A549 (cell line): ENCODE measurements at regions not wholly inside any gene's neighbourhood (a gene's known extent, or its start where the extent isn't known, plus 50 kb on each side); places are given as distances from the start of the nearest gene placed in this dataset.

Experiments
- ATAC-seq, 2 experiments: fragments of 200-7000 bp in 1 of 2; fragments of >200 bp in 1 of 2; cut with Nextera tagmentation in 1 of 2; cut with Tn5 transposase in 1 of 2; 3 replicates each; pipeline versions ENCODE4 v1.8.0 to v1.9.1; 2018 to 2020; ENCODE audit warnings: mild to moderate bottlenecking in 1 of 2, moderate library complexity in 1 of 2
- CTCF ChIA-PET: fragments of 300-600 bp; sonication (Branson Sonifier 250); formaldehyde crosslinking; extraction: SDS; loops from one replicate; lab custom pipeline; 2021; ENCODE audit warnings: antibody characterized with exemption, inconsistent platforms; lab: Yijun Ruan, JAX
- POLR2A ChIA-PET: fragments of 350-600 bp; formaldehyde crosslinking; extraction: SDS; loops from one replicate; lab custom pipeline; 2021; ENCODE audit warnings: antibody characterized with exemption, inconsistent platforms; lab: Yijun Ruan, JAX
- DNase-seq, 2 experiments: peaks; one replicate each; pipeline versions ENCODE4 v3.0.0 to v3.0.0-alpha.2; 2011 to 2016; ENCODE audit warnings: low read depth in 1 of 2, low spot score in 1 of 2
- FAIRE-seq: peaks from 2 replicates; lab custom pipeline; 2011; peaks lifted over from hg19 to GRCh38; lab: Jason Lieb, UNC
- H3K27ac ChIP-seq, 2 experiments: fragments of >200 bp; sonication (Bioruptor Twin); formaldehyde crosslinking; 3 replicates each; pipeline ENCODE4 v1.5.1; 2016 to 2017
- H3K4me1 ChIP-seq: fragments of >200 bp; sonication (Bioruptor Twin); formaldehyde crosslinking; 3 replicates; pipeline ENCODE4 v1.6.1; 2016
- H3K4me2 ChIP-seq: fragments of >200 bp; sonication (Bioruptor Twin); formaldehyde crosslinking; 3 replicates; pipeline ENCODE4 v1.6.1; 2016
- H3K4me3 ChIP-seq: fragments of >200 bp; sonication (Bioruptor Twin); formaldehyde crosslinking; 3 replicates; pipeline ENCODE4 v1.5.1; 2016
- H3K9me3 ChIP-seq: fragments of >200 bp; sonication (Bioruptor Twin); formaldehyde crosslinking; 3 replicates; pipeline ENCODE4 v1.6.1; 2016
- BCL3 ChIP-seq: fragments of >200 bp; sonication (Bioruptor Twin); formaldehyde crosslinking; IDR thresholded peaks from 3 replicates; pipeline ENCODE4 v1.6.1; 2016
- BHLHE40 ChIP-seq: IDR thresholded peaks from 2 replicates; pipeline ENCODE4 v1.6.1; 2012; ENCODE audit warnings: low read depth, low read length, inconsistent platforms
- CBX8 ChIP-seq: fragments of 200-600 bp; sonication (generic); IDR thresholded peaks from 2 replicates; pipeline ENCODE4 v1.6.1; 2016
- CHD2 ChIP-seq: fragments of 150-350 bp; IDR thresholded peaks from 2 replicates; pipeline ENCODE4 v1.6.1; 2014; ENCODE audit warnings: low read length; ENCODE audit not compliant: partially characterized antibody
- CHD4 ChIP-seq: fragments of 200-600 bp; sonication (generic); IDR thresholded peaks from 2 replicates; pipeline ENCODE4 v1.6.1; 2016; ENCODE audit warnings: antibody characterized with exemption, mild to moderate bottlenecking, borderline replicate concordance
- EHF ChIP-seq: fragments of 250-450 bp; sonication (Bioruptor Pico); IDR thresholded peaks from 2 replicates; pipeline ENCODE4 v1.5.0; 2020; ENCODE audit warnings: mild to moderate bottlenecking
- EHMT2 ChIP-seq: fragments of 200-600 bp; sonication (generic); IDR thresholded peaks from 2 replicates; pipeline ENCODE4 v1.6.1; 2016; ENCODE audit warnings: antibody characterized with exemption, low read depth, mild to moderate bottlenecking, moderate library complexity
- FOSB ChIP-seq: fragments of 250-450 bp; sonication (Bioruptor Pico); IDR thresholded peaks from 2 replicates; pipeline ENCODE4 v1.5.0; 2020; ENCODE audit warnings: mild to moderate bottlenecking, moderate library complexity
- FOSL2 ChIP-seq, 2 experiments: fragments of 450-650 bp in 1 of 2; fragments of >200 bp in 1 of 2; sonication (Bioruptor Twin) in 1 of 2; formaldehyde crosslinking; IDR thresholded peaks; 2 replicates each; pipeline versions ENCODE4 v1.5.0 to v1.6.1; 2016 to 2020; ENCODE audit warnings: mild to moderate bottlenecking in 1 of 2, moderate library complexity in 1 of 2
- FOXS1 ChIP-seq: fragments of 250-450 bp; sonication (Bioruptor Pico); IDR thresholded peaks from 2 replicates; pipeline ENCODE4 v1.5.0; 2020; ENCODE audit warnings: mild to moderate bottlenecking, moderate library complexity
- GATA3 ChIP-seq: IDR thresholded peaks from 2 replicates; pipeline ENCODE4 v1.6.1; 2012; ENCODE audit warnings: borderline replicate concordance
- HDAC2 ChIP-seq: fragments of 200-600 bp; sonication (generic); IDR thresholded peaks from 2 replicates; pipeline ENCODE4 v1.6.1; 2016
- HOXA7 ChIP-seq: fragments of 250-450 bp; sonication (Bioruptor Pico); IDR thresholded peaks from 2 replicates; pipeline ENCODE4 v1.5.0; 2020; ENCODE audit warnings: mild to moderate bottlenecking, moderate library complexity
- HOXB13 ChIP-seq: fragments of 250-450 bp; sonication (Bioruptor Pico); IDR thresholded peaks from 2 replicates; pipeline ENCODE4 v1.5.0; 2020; ENCODE audit warnings: low read depth, mild to moderate bottlenecking, moderate library complexity
- HOXB5 ChIP-seq: fragments of 250-450 bp; sonication (Bioruptor Pico); IDR thresholded peaks from 2 replicates; pipeline ENCODE4 v1.5.0; 2020; ENCODE audit warnings: mild to moderate bottlenecking, moderate library complexity
- JUNB ChIP-seq: fragments of >200 bp; sonication (Bioruptor Twin); formaldehyde crosslinking; IDR thresholded peaks from 2 replicates; pipeline ENCODE4 v1.6.1; 2016
- KDM1A ChIP-seq: fragments of 200-600 bp; sonication (generic); IDR thresholded peaks from 2 replicates; pipeline ENCODE4 v1.6.1; 2016; ENCODE audit warnings: low read depth, mild to moderate bottlenecking
- KDM5A ChIP-seq: fragments of 200-600 bp; sonication (generic); IDR thresholded peaks from 2 replicates; pipeline ENCODE4 v1.6.1; 2016; ENCODE audit warnings: antibody characterized with exemption, mild to moderate bottlenecking
- MAFK ChIP-seq: fragments of 450-650 bp; IDR thresholded peaks from 2 replicates; pipeline ENCODE4 v1.6.1; 2014; ENCODE audit not compliant: partially characterized antibody
- MAX ChIP-seq: IDR thresholded peaks from 2 replicates; pipeline ENCODE4 v1.6.1; 2012
- MAZ ChIP-seq: fragments of 150-350 bp; IDR thresholded peaks from 2 replicates; pipeline ENCODE4 v1.6.1; 2014; ENCODE audit warnings: antibody characterized with exemption, low read depth, low read length, borderline replicate concordance
- MYC ChIP-seq: IDR thresholded peaks from 2 replicates; pipeline ENCODE4 v1.6.1; 2012; ENCODE audit warnings: mild to moderate bottlenecking, inconsistent platforms, low read length, improper control_type of control experiment, borderline replicate concordance
- NR3C1 ChIP-seq: fragments of >200 bp; sonication (Bioruptor Twin); formaldehyde crosslinking; IDR thresholded peaks from 3 replicates; pipeline ENCODE4 v1.6.1; 2017
- PHF8 ChIP-seq: fragments of 200-600 bp; sonication (generic); IDR thresholded peaks from 2 replicates; pipeline ENCODE4 v1.6.1; 2016; ENCODE audit warnings: low read depth, mild to moderate bottlenecking, antibody characterized with exemption, moderate library complexity, borderline replicate concordance
- POLR2A ChIP-seq: IDR thresholded peaks from 2 replicates; pipeline ENCODE4 v1.6.1; 2012; ENCODE audit warnings: mild to moderate bottlenecking, low read length
- POLR2AphosphoS2 ChIP-seq: conservative IDR thresholded peaks from 2 replicates; pipeline ENCODE4 v1.6.1; 2012; ENCODE audit warnings: low read length, improper control_type of control experiment, inconsistent platforms
- RARB ChIP-seq: fragments of 250-450 bp; sonication (Bioruptor Pico); IDR thresholded peaks from 2 replicates; pipeline ENCODE4 v1.8.0; 2021; ENCODE audit warnings: mild to moderate bottlenecking, moderate library complexity
- TFCP2L1 ChIP-seq: fragments of 250-450 bp; sonication (Bioruptor Pico); IDR thresholded peaks from 2 replicates; pipeline ENCODE4 v1.5.0; 2021; ENCODE audit warnings: mild to moderate bottlenecking
- TP53 ChIP-seq: fragments of 250-450 bp; sonication (Bioruptor Pico); IDR thresholded peaks from 2 replicates; pipeline ENCODE4 v1.5.0; 2021; ENCODE audit warnings: mild to moderate bottlenecking, moderate library complexity
- ZC3H11A ChIP-seq: fragments of 450-650 bp; IDR thresholded peaks from 2 replicates; pipeline ENCODE4 v1.6.1; 2014; ENCODE audit warnings: antibody characterized with exemption, mild to moderate bottlenecking
- ZFP36 ChIP-seq: fragments of 450-650 bp; IDR thresholded peaks from 2 replicates; pipeline ENCODE4 v1.6.1; 2014; ENCODE audit warnings: borderline replicate concordance; ENCODE audit not compliant: partially characterized antibody
- ZNF302 ChIP-seq: fragments of 250-450 bp; sonication (Bioruptor Pico); IDR thresholded peaks from 2 replicates; pipeline ENCODE4 v1.9.0; 2021; ENCODE audit warnings: inconsistent platforms, mild to moderate bottlenecking, moderate library complexity
- ZSCAN20 ChIP-seq: fragments of 250-450 bp; sonication (Bioruptor Pico); IDR thresholded peaks from 2 replicates; pipeline ENCODE4 v1.8.0; 2022; ENCODE audit warnings: mild to moderate bottlenecking, moderate library complexity
- WGBS: methylation state at CpG from one replicate; pipeline ENCODE4 v1.1.6; 2017; ENCODE audit errors: missing lambda C conversion rate; 5-methylcytosine and 5-hydroxymethylcytosine counted together
- TF ChIP-seq, protein P1 (sequence below): fragments of 450-650 bp; IDR thresholded peaks from 2 replicates; pipeline ENCODE4 v1.6.1; 2014; ENCODE audit warnings: antibody characterized with exemption

DNA sequence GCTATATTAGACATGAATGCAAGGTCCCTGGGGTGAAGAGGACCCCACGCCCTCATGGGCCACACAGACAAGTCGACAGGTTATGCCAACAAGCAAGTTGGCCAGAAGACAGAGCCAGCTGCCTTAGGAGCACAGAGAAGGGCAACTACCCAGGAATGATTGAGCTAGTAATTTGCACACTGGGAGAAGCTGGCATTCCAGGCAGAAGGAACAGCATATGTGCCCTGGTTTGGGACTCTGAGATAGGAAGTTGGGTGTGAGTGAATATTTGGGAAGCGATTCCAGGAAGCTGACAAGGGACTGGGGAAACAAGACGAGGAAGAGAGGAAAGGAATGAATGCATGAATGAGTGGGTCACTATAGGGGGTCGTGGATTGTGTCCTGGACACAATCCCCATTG is 203.7 kb upstream of the CDH5 start:
- TF ChIP-seq TFCP2L1 (CRISPR knock-in tag): no peak
- TF ChIP-seq HOXB13: no peak
- TF ChIP-seq BCL3: no peak
- TF ChIP-seq POLR2AphosphoS2: no peak
- TF ChIP-seq, protein P1, sequence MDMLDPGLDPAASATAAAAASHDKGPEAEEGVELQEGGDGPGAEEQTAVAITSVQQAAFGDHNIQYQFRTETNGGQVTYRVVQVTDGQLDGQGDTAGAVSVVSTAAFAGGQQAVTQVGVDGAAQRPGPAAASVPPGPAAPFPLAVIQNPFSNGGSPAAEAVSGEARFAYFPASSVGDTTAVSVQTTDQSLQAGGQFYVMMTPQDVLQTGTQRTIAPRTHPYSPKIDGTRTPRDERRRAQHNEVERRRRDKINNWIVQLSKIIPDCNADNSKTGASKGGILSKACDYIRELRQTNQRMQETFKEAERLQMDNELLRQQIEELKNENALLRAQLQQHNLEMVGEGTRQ: no peak
- no peak for TF ChIP-seq JUNB
- no peak for TF ChIP-seq RARB (CRISPR knock-in tag)
- TF ChIP-seq HOXA7 (CRISPR knock-in tag): no peak
- TF ChIP-seq FOSB: no peak
- TF ChIP-seq EHMT2: no peak
- no peak for TF ChIP-seq BHLHE40
- TF ChIP-seq CHD2: no peak
- no peak for TF ChIP-seq CHD4
- FAIRE-seq (no peak), ATAC-seq (no peak), DNase-seq (no peak)
- Histone ChIP-seq H3K4me2 (no peak overlapping the region), H3K4me1 (no peaks in the 10 kb centered on the region), H3K4me3 (no peak overlapping the region), H3K27ac (no peak overlapping the region), H3K9me3 (no peaks in the 10 kb centered on the region)
- CTCF ChIA-PET: interaction anchor here (0.7 kb wide), 1 partner anchor 151 kb away, joined by 3 read pairs; no protein-coding TSS in a partner anchor
- WGBS: 2% methylated on average over 5 of the region's 5 CpGs
- POLR2A ChIA-PET: no interaction called here

GRCh38 chr16:66161942-66162341 is 204.5 kb upstream of the CDH5 start:
- no peaks in the 10 kb centered on the region for H3K9me3 ChIP-seq
- POLR2A ChIA-PET: no interaction called here
- FAIRE-seq (no peak), ATAC-seq (no peak)
- TF ChIP-seq PHF8 (no peak), GATA3 (no peak), TFCP2L1 (CRISPR knock-in tag) (no peak), ZNF302 (CRISPR knock-in tag) (no peak), NR3C1 (no peak), ZFP36 (no peak), FOXS1 (CRISPR knock-in tag) (no peak), HOXB5 (no peak), ZC3H11A (no peak), HDAC2 (no peak), MAZ (no peak), BCL3 (no peak), HOXB13 (no peak), FOSB (no peak)
- TF ChIP-seq, all 56 proteins: peak for 0
- DNase-seq: peak in 1 of 2 experiments; percentile 20
- no peak overlapping the region for H3K4me2 ChIP-seq
- no peaks in the 10 kb centered on the region for H3K4me1 ChIP-seq
- no peak overlapping the region for H3K27ac ChIP-seq
- CTCF ChIA-PET: no interaction called here
- no peak overlapping the region for H3K4me3 ChIP-seq
- 37% methylated on average over 8 of the region's 8 CpGs for WGBS

GRCh38 chr16:66161269-66161668 is 205.2 kb upstream of the CDH5 start:
- Histone ChIP-seq H3K4me2 (no peak overlapping the region), H3K4me3 (no peak overlapping the region), H3K4me1 (no peaks in the 10 kb centered on the region), H3K27ac (no peak overlapping the region), H3K9me3 (no peaks in the 10 kb centered on the region)
- DNase-seq (no peak), ATAC-seq (no peak), FAIRE-seq (no peak)
- 7% methylated on average over 3 of the region's 3 CpGs for WGBS
- ChIA-PET POLR2A (no interaction called here), CTCF (no interaction called here)
- no peak for TF ChIP-seq EHF
- TF ChIP-seq POLR2AphosphoS2: no peak
- no peak for TF ChIP-seq CBX8
- no peak for TF ChIP-seq MAX
- no peak for TF ChIP-seq KDM1A
- no peak for TF ChIP-seq MYC
- TF ChIP-seq CHD4: no peak
- TF ChIP-seq BCL3: no peak
- no peak for TF ChIP-seq BHLHE40
- no peak for TF ChIP-seq FOSL2 (IDR thresholded peaks at IDR 0.05)
- TF ChIP-seq FOSL2 (CRISPR knock-in tag; IDR thresholded peaks at IDR 0.05): no peak
- no peak for TF ChIP-seq ZSCAN20 (CRISPR knock-in tag)
- TF ChIP-seq TP53: no peak
- no peak for TF ChIP-seq ZFP36
- TF ChIP-seq GATA3: no peak
- TF ChIP-seq MAZ: no peak
- no peak for TF ChIP-seq POLR2A
- no peak for TF ChIP-seq MAFK
- no peak for TF ChIP-seq KDM5A
